GM06990 (cell line): ENCODE measurements at regions not wholly inside any gene's neighbourhood (a gene's known extent, or its start where the extent isn't known, plus 50 kb on each side); places are given as distances from the start of the nearest gene placed in this dataset.
"Not testable (repeated sequence)": the region's sequence is repeated elsewhere in the genome, so short reads cannot be mapped to it uniquely, and the experiment has no call there.

ENCODE experiments used
- DNase-seq: peaks from one replicate; pipeline ENCODE4 v3.0.0-alpha.2; 2011; ENCODE audit not compliant: insufficient read length; ENCODE audit errors: extremely low read depth
- H3K27me3 ChIP-seq: replicated peaks from 2 replicates; pipeline ENCODE4 v1.6.0; 2011; ENCODE audit warnings: low read length; ENCODE audit not compliant: control insufficient read depth, insufficient read depth
- H3K36me3 ChIP-seq: 2 replicates; pipeline ENCODE4 v1.5.1; 2011; ENCODE audit warnings: low read length; ENCODE audit not compliant: control insufficient read depth, insufficient read depth
- H3K4me3 ChIP-seq: replicated peaks from 2 replicates; pipeline ENCODE4 v1.5.1; 2011; ENCODE audit warnings: low read depth, mild to moderate bottlenecking, control low read depth, low read length
- TF ChIP-seq, protein P1 (sequence below): IDR thresholded peaks from 2 replicates; pipeline ENCODE4 v1.5.1; 2011; ENCODE audit warnings: low read length, control low read depth, mild to moderate bottlenecking, inconsistent platforms; ENCODE audit not compliant: insufficient read depth, poor library complexity, severe bottlenecking

DNA sequence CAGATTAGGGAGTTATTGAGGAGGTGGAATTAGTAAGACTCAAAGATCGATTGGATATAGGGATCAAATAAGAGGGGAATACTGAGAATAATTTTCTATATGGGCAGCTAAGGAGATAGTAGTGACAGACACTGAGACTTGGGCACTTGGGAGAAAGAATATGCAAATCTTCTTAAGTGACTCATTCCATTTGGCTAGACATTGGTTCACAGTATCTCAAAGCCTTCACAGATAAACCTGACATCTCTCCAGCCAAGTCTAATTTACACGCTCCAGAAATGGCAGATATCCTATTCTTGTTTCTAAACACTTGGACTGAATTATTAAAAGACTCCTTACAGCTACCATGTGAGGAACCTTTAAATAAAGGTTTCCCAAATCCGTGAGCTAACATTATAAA is 104.6 kb upstream of the ADAMTS9 start:
- Histone ChIP-seq H3K4me3 (no peak overlapping the region), H3K27me3 (no peaks in the 10 kb centered on the region), H3K36me3 (no peaks in the 10 kb centered on the region)
- DNase-seq = no peak
- TF ChIP-seq, protein P1, sequence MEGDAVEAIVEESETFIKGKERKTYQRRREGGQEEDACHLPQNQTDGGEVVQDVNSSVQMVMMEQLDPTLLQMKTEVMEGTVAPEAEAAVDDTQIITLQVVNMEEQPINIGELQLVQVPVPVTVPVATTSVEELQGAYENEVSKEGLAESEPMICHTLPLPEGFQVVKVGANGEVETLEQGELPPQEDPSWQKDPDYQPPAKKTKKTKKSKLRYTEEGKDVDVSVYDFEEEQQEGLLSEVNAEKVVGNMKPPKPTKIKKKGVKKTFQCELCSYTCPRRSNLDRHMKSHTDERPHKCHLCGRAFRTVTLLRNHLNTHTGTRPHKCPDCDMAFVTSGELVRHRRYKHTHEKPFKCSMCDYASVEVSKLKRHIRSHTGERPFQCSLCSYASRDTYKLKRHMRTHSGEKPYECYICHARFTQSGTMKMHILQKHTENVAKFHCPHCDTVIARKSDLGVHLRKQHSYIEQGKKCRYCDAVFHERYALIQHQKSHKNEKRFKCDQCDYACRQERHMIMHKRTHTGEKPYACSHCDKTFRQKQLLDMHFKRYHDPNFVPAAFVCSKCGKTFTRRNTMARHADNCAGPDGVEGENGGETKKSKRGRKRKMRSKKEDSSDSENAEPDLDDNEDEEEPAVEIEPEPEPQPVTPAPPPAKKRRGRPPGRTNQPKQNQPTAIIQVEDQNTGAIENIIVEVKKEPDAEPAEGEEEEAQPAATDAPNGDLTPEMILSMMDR = no peak

DNA sequence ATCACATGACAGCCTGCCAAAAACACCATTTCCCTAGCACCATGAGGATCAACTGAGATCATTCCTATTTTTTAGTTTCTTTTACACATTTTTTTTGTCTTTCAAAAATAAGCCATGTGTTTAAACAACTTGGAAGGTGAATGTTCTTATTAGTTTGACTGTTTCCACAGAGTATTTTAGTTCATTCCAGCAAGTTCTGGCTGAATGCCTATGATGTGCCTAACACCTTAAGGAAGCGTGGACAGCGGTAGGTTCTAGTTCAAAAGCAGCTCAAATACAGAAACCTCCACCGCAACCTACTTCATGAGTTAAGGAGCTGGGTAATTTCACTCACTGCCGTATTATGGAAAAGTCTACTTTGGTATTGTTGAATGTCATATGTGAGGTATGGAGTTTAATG is 101.3 kb upstream of the ADAMTS9 start:
- TF ChIP-seq, protein P1 = no peak
- no peak for DNase-seq
- H3K36me3 ChIP-seq = no peaks in the 10 kb centered on the region
- no peaks in the 10 kb centered on the region for H3K27me3 ChIP-seq
- H3K4me3 ChIP-seq = no peak overlapping the region

DNA sequence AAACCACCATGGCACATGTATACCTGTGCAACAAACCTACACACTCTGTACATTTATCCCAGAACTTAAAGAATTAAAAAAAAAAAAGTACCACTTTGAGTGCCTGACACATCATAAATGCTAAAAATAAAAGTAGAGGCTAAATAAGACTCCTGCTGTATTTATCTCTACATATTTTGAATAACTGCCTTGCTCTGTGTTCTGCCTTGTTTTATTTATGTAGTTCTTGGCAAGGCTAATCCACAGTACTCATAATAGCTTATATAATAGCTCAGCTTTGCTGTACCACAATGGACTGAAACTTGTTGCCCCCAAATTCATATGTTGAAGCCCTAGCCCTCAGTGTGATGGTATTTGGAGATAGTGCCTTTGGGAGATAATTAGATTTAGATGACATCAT is 95.4 kb upstream of the ADAMTS9 start:
- TF ChIP-seq, protein P1 = no peak
- Histone ChIP-seq H3K27me3 (no peaks in the 10 kb centered on the region), H3K36me3 (no peaks in the 10 kb centered on the region), H3K4me3 (no peak overlapping the region)
- no peak for DNase-seq

DNA sequence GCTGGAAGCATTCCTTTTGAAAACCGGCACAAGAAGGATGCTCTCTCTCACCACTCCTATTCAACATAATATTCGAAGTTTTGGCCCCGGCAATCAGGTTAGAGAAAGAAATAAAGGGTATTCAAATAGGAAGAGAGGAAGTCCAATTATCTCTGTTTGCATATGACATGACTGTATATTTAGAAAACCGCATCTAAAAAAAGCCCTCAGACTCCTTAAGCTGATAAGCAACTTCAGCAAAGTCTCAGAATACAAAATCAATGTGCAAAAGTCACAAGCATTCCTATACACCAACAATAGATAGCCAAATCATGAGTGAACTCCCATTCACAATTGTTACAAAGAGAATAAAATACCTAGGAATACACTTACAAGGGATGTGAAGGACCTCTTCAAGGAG is 93.1 kb upstream of the ADAMTS9 start:
- not testable (repeated sequence) for DNase-seq, H3K4me3 ChIP-seq, H3K27me3 ChIP-seq, H3K36me3 ChIP-seq

DNA sequence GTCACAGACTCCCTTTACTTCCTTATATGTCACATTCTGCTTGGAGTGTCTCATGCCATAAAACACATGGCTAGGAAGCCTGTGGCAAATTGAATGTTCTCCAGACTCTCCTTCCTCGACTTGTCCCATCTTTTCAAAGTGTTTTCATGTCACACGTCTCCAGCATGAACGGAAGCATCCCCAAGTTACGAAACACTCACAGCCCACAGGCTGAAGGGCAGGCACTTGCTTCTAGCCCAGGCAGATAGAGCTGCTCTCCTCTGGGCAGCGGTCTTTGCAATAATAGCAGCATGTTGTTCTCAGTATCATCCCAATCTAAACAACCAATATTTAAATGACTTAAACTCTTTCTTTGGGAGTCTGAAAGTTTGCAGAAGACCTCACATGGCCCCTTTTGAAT is 85.3 kb upstream of the ADAMTS9 start:
- H3K36me3 ChIP-seq = no peaks in the 10 kb centered on the region
- DNase-seq = no peak
- H3K4me3 ChIP-seq = no peak overlapping the region
- TF ChIP-seq, protein P1 = no peak
- no peaks in the 10 kb centered on the region for H3K27me3 ChIP-seq

DNA sequence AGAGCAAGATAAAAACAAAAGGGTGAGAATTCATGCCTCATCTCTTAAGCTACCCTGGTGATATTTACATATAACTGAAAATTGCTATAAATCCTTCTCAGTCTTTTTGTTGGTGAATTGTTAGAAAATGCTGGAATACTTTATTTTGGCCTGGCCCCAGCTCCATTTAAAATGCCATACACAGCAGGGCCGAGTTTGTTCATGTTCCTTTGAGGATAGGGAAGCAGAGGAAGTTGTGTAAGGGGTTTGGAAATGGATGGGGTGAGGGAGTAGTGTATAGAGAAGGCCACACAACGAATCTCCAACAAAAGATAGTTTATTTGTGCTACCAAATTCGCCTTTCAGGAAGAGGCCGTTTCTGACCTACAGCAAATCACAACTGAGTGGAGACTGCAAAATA is 78.6 kb upstream of the ADAMTS9 start:
- TF ChIP-seq, protein P1 = no peak
- DNase-seq = no peak
- Histone ChIP-seq H3K36me3 (no peaks in the 10 kb centered on the region), H3K4me3 (no peak overlapping the region), H3K27me3 (no peaks in the 10 kb centered on the region)
